HG02642 (cell line): ENCODE measurements at regions not wholly inside any gene's neighbourhood (a gene's known extent, or its start where the extent isn't known, plus 50 kb on each side); places are given as distances from the start of the nearest gene placed in this dataset.

ENCODE experiments used
- ATAC-seq: cut with Tn5 transposase; IDR thresholded peaks from one replicate; pipeline ENCODE4 v1.9.1; 2021; ENCODE audit warnings: mild to moderate bottlenecking; ENCODE audit not compliant: unreplicated experiment, poor library complexity

GRCh38 chr1:193767886-193768285 is 581.5 kb upstream of the B3GALT2 start:
- ATAC-seq, result no peak

GRCh38 chr1:193766329-193766728 is 579.9 kb upstream of the B3GALT2 start:
- no peak for ATAC-seq

DNA sequence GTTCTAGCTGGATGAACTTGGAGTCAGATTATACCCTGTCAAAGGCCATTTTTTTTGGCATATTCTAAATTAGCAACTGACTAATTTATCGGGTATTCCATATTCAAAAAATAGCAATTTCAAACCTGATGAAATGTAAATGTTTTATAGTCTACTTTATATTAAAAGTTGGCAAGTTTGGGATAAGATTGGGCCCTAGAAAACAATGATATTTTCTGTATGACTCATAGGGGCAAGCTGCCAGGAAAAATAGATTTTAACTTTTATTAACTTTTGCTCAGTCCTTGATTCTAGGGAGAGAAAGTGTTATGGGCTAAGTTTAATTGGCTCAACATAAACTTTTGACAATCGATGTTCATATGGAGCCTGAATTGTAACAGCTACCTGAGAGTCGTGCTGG is 576.9 kb upstream of the B3GALT2 start:
- ATAC-seq, result no peak

DNA sequence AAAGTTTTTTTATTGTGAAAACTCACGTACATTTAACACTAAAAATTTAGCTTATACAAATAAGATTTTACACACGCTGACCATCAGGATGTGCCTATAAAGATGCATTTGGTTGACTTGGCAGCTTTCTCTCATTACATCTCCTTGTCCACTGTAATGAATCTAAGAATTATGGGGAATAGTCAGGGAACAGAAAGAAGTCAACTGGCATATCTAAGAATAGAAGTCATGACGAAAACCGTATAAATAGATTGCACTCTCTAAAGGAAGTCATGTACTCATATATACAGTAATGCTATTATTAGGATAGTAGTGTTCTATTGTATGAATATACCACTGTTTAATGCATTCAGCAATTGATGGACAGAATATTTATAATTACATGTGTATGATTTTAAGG is 575.8 kb upstream of the B3GALT2 start:
- no peak for ATAC-seq

DNA sequence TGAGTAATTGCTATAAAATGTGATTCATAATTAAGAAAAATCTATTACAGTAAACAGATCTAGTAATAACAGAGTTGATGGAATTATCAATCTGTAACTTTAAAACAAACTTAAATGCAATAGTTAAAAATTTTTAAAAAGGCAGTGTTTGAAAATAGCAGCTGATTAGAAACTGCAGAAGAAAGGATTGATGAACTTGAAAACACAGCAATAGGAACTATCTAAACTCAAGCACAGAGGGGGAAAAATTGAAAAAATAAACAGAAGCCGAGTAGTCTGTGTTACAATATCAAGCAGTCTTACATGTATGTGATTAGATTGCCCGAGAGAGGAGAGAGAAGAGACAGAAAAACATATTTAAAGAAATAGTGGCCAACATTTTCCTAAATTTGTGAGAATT is 569.0 kb upstream of the B3GALT2 start:
- ATAC-seq, result no peak

- no peak for ATAC-seq
These were observed 568.5 kb upstream of the B3GALT2 start for GRCh38 chr1:193754732-193755427.

GRCh38 chr1:193754151-193754550 is 567.7 kb upstream of the B3GALT2 start:
- no peak for ATAC-seq

GRCh38 chr1:193753038-193753756 is 566.8 kb upstream of the B3GALT2 start:
- ATAC-seq, result no peak

DNA sequence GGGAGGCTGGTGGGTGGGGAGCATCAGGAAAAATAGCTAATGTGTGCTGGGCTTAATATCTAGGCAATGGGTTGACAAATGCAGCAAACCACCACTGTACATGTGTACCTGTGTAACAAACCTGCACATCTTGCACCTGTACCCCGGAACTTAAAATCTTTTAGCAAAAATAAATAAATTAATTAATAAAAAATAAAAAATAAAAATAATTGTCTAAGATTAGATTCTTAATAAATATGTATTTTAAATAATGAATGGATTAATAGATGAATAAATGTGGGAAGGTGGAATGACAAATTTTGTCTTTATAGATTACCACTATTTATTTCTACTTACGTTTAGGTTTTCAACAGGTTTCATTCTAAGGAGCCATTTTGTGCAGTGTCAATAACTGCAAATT is 563.5 kb upstream of the B3GALT2 start:
- no peak for ATAC-seq

- no peak for ATAC-seq
These were observed 561.2 kb upstream of the B3GALT2 start for GRCh38 chr1:193747579-193747978.

- no peak for ATAC-seq
These were observed 554.8 kb upstream of the B3GALT2 start for GRCh38 chr1:193741228-193741627.

- no peak for ATAC-seq
These were observed 554.3 kb upstream of the B3GALT2 start for GRCh38 chr1:193740762-193741161.

- no peak for ATAC-seq
These were observed 550.1 kb upstream of the B3GALT2 start for GRCh38 chr1:193736507-193736906.

DNA sequence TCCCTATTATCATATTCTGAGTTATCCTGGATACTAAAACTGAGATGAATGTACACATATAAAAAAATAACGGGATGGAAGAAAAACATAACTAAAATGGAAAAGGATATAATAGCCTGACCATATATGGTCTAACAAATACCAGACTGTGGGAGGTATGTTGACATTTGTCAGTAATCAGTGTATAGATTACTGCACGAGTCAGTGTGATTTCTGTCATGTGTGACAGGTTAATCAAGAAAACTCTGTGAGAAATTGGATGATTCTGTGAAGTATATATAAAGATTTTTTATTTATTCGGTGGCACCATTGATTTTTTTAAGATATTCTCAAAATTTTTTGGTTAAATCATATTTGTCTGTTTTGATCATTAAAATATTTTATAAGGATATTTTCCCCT is 547.3 kb upstream of the B3GALT2 start:
- no peak for ATAC-seq

DNA sequence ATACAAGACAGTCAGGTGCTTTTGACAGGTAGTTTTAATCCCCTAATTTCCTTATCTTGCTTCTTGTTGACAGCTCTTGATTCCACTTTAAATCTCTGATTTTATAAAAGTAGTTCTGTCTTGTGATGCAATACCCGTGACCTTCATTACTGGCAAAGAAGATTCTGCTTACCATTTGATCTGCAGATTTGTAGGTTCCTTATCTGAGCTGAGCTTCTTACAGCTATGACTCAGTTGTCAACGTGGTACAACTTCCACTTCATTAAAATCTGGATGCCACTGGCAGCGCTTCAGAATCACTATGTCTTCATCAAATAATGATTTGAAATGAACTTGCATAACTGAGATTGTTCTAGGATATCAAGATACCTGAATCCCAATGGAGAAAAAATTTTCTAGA is 543.6 kb upstream of the B3GALT2 start:
- ATAC-seq, result no peak

DNA sequence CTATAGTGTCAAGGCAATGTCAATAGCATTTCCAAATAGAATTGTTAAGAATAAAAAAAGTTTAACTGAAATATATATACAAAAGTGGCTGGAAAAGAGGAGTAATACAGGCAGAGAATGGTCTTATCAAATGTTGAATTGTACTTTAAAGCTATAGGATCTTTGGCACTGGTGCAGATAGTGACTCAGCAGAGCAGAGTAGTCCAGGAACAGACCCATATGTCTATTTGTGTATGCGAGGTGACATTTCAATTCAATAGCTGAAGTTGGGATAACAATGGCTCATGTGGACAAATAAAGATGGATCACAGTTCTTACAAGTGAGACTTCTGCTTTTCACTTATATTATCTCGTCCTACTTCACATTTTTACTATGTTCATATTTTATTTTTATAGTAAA is 543.0 kb upstream of the B3GALT2 start:
- no peak for ATAC-seq

GRCh38 chr1:193727850-193728249 is 541.4 kb upstream of the B3GALT2 start:
- no peak for ATAC-seq

- no peak for ATAC-seq
These were observed 540.3 kb upstream of the B3GALT2 start for GRCh38 chr1:193726722-193727121.

- no peak for ATAC-seq
These were observed 526.0 kb upstream of the B3GALT2 start for GRCh38 chr1:193712392-193712791.

- no peak for ATAC-seq
These were observed 523.2 kb upstream of the B3GALT2 start for GRCh38 chr1:193709607-193710006.

GRCh38 chr1:193707271-193708021 is 521.0 kb upstream of the B3GALT2 start:
- no peak for ATAC-seq
